ENCODE measurements at regions not wholly inside any gene's neighbourhood (a gene's known extent, or its start where the extent isn't known, plus 50 kb on each side); places are given as distances from the start of the nearest gene placed in this dataset.

GRCh38 chr17:34699181-34699580 is 119.8 kb downstream of the TMEM132E start:
- Histone ChIP-seq H3K9me3 (replicated peaks in 1 of 3) (no peaks in the 10 kb centered on the region), H3K4me3 (no peak overlapping the region), H3K36me3 (replicated peaks in 1 of 2) (no peaks in the 10 kb centered on the region), H3K4me1 (replicated peaks in 1 of 2) (no peaks in the 10 kb centered on the region), H3K27ac (no peak overlapping the region), H3K27me3 (no peaks in the 10 kb centered on the region)
- intact Hi-C loops (cut with DNase I), result no loop called here
- no peak for DNase-seq
- 40 to 47% (median 43%) methylated on average over 4 of the region's 4 CpGs for WGBS, 4 donors
- TF ChIP-seq POLR2A (IDR thresholded peaks at IDR 0.05) (no peak), CTCF (IDR thresholded peaks at IDR 0.05) (no peak)

GRCh38 chr17:34692920-34693319 is 113.5 kb downstream of the TMEM132E start:
- Histone ChIP-seq H3K4me3 (no peak overlapping the region), H3K9me3 (replicated peaks in 1 of 3) (no peaks in the 10 kb centered on the region), H3K27ac (no peak overlapping the region), H3K27me3 (no peaks in the 10 kb centered on the region), H3K36me3 (replicated peaks in 1 of 2) (no peaks in the 10 kb centered on the region), H3K4me1 (replicated peaks in 1 of 2) (no peaks in the 10 kb centered on the region)
- intact Hi-C loops (cut with DNase I), result no loop called here
- 52 to 58% (median 53%) methylated on average over 1 of the region's 1 CpG for WGBS, 4 donors
- TF ChIP-seq CTCF (IDR thresholded peaks at IDR 0.05) (no peak), POLR2A (IDR thresholded peaks at IDR 0.05) (no peak)
- no peak for DNase-seq
